Hindlimb muscle (tissue), 1 donor: ENCODE measurements at regions not wholly inside any gene's neighbourhood (a gene's known extent, or its start where the extent isn't known, plus 50 kb on each side); places are given as distances from the start of the nearest gene placed in this dataset.
"Not testable (repeated sequence)": the region's sequence is repeated elsewhere in the genome, so short reads cannot be mapped to it uniquely, and the experiment has no call there.

Source experiments
- DNase-seq: peaks from one replicate; pipeline ENCODE4 v3.0.0-alpha.2; 2013

GRCh38 chr5:18252559-18252958 lies 618.3 kb downstream of the TAF11L14 start:
- DNase-seq = no peak

GRCh38 chr5:18264126-18264882 lies 630.0 kb downstream of the TAF11L14 start:
- DNase-seq = no peak

- DNase-seq = no peak
Observed at GRCh38 chr5:18270635-18271338, 636.5 kb downstream of the TAF11L14 start.

- no peak for DNase-seq
Observed at GRCh38 chr5:18276939-18277338, 642.7 kb downstream of the TAF11L14 start.

- peak; percentile 42 for DNase-seq
Observed at GRCh38 chr5:18281947-18282581, 647.8 kb downstream of the TAF11L14 start.

GRCh38 chr5:18285257-18285656 lies 651.0 kb downstream of the TAF11L14 start:
- DNase-seq = no peak

GRCh38 chr5:18292146-18292545 lies 657.9 kb downstream of the TAF11L14 start:
- no peak for DNase-seq

- not testable (repeated sequence) for DNase-seq
Observed at GRCh38 chr5:18295696-18296095, 661.4 kb downstream of the TAF11L14 start.

GRCh38 chr5:18299166-18299565 lies 664.9 kb downstream of the TAF11L14 start:
- DNase-seq = no peak

GRCh38 chr5:18305288-18305924 lies 671.1 kb downstream of the TAF11L14 start:
- DNase-seq = peak; percentile 24

GRCh38 chr5:18311266-18311665 lies 677.0 kb downstream of the TAF11L14 start:
- DNase-seq = no peak

- no peak for DNase-seq
Observed at GRCh38 chr5:18312016-18312415, 677.8 kb downstream of the TAF11L14 start.

GRCh38 chr5:18314192-18314778 lies 680.0 kb downstream of the TAF11L14 start:
- peak; percentile 17 for DNase-seq

GRCh38 chr5:18321262-18321942 lies 687.1 kb downstream of the TAF11L14 start:
- DNase-seq = no peak

GRCh38 chr5:18323891-18324290 lies 689.6 kb downstream of the TAF11L14 start:
- DNase-seq = no peak

- no peak for DNase-seq
Observed at GRCh38 chr5:18325431-18325830, 691.2 kb downstream of the TAF11L14 start.

- DNase-seq = peak; percentile 43
Observed at GRCh38 chr5:18329328-18329727, 695.1 kb downstream of the TAF11L14 start.

GRCh38 chr5:18333841-18334240 lies 699.6 kb downstream of the TAF11L14 start:
- DNase-seq = no peak

- DNase-seq = no peak
Observed at GRCh38 chr5:18334949-18335348, 700.7 kb downstream of the TAF11L14 start.

GRCh38 chr5:18354828-18355227 lies 720.6 kb downstream of the TAF11L14 start:
- no peak for DNase-seq

GRCh38 chr5:18357486-18357885 lies 723.2 kb downstream of the TAF11L14 start:
- DNase-seq = no peak

GRCh38 chr5:18366234-18366633 lies 732.0 kb downstream of the TAF11L14 start:
- no peak for DNase-seq
